WTC11 (cell line): ENCODE measurements at regions not wholly inside any gene's neighbourhood (a gene's known extent, or its start where the extent isn't known, plus 50 kb on each side); places are given as distances from the start of the nearest gene placed in this dataset.

Experiments used
- ATAC-seq: fragments of 200-7000 bp; cut with Tn5 transposase; 2 replicates; pipeline ENCODE4 v1.10.0; 2021; ENCODE audit warnings: mild to moderate bottlenecking, moderate library complexity
- CTCF ChIA-PET: fragments of 300-600 bp; sonication (Branson Sonifier 250); formaldehyde crosslinking; loops from one replicate; lab custom pipeline; 2021; ENCODE audit warnings: antibody characterized with exemption; lab: Charles Lee
- POLR2A ChIA-PET: fragments of 350-600 bp; sonication (Branson Sonifier 250); formaldehyde crosslinking; loops from one replicate; lab custom pipeline; 2021; ENCODE audit warnings: antibody characterized with exemption; lab: Charles Lee
- DNase-seq: peaks from one replicate; pipeline ENCODE4 v3.0.0; 2021; ENCODE audit warnings: low spot score
- H3K27ac Mint-ChIP-seq: 2 replicates; pipeline ENCODE4 v1.8.0; 2021; ENCODE audit warnings: mixed read lengths
- H3K27me3 Mint-ChIP-seq: 2 replicates; pipeline ENCODE4 v1.8.0; 2021; ENCODE audit warnings: low read depth, mild to moderate bottlenecking, moderate library complexity, mixed read lengths
- H3K36me3 Mint-ChIP-seq: 2 replicates; pipeline ENCODE4 v1.8.0; 2021; ENCODE audit warnings: mixed read lengths
- H3K4me1 Mint-ChIP-seq: 2 replicates; pipeline ENCODE4 v1.8.0; 2022; ENCODE audit warnings: mixed read lengths
- H3K4me3 Mint-ChIP-seq: 2 replicates; pipeline ENCODE4 v1.8.0; 2021; ENCODE audit warnings: mild to moderate bottlenecking, moderate library complexity, mixed read lengths
- H3K9me3 Mint-ChIP-seq: 2 replicates; pipeline ENCODE4 v1.8.0; 2021; ENCODE audit warnings: mixed read lengths
- ATF1 ChIP-seq: sonication (generic); formaldehyde crosslinking; IDR thresholded peaks from 2 replicates; pipeline ENCODE4 v1.8.1; 2023; ENCODE audit warnings: mild to moderate bottlenecking, moderate library complexity, missing genetic modification reagents
- CREM ChIP-seq: sonication (generic); formaldehyde crosslinking; IDR thresholded peaks from 2 replicates; pipeline ENCODE4 v1.8.1; 2022; ENCODE audit warnings: mild to moderate bottlenecking, missing genetic modification reagents, moderate library complexity
- ELF4 ChIP-seq: sonication (generic); formaldehyde crosslinking; IDR thresholded peaks from 2 replicates; pipeline ENCODE4 v1.8.1; 2022; ENCODE audit warnings: low read depth, mild to moderate bottlenecking, moderate library complexity, missing genetic modification reagents
- FOXK1 ChIP-seq: sonication (generic); formaldehyde crosslinking; IDR thresholded peaks from 2 replicates; pipeline ENCODE4 v1.8.0; 2022; ENCODE audit warnings: mild to moderate bottlenecking, moderate library complexity, missing genetic modification reagents
- FOXP1 ChIP-seq: sonication (generic); formaldehyde crosslinking; IDR thresholded peaks from 2 replicates; pipeline ENCODE4 v1.8.0; 2022; ENCODE audit warnings: missing genetic modification reagents, mild to moderate bottlenecking, moderate library complexity, borderline replicate concordance
- IRF2 ChIP-seq: sonication (generic); formaldehyde crosslinking; IDR thresholded peaks from 2 replicates; pipeline ENCODE4 v1.8.0; 2022; ENCODE audit warnings: low read depth, missing genetic modification reagents, borderline replicate concordance
- NFYB ChIP-seq: sonication (generic); formaldehyde crosslinking; conservative IDR thresholded peaks from 2 replicates; pipeline ENCODE4 v1.8.0; 2022; ENCODE audit warnings: low read depth, missing genetic modification reagents
- SP1 ChIP-seq: sonication (generic); formaldehyde crosslinking; conservative IDR thresholded peaks from 2 replicates; pipeline ENCODE4 v1.8.1; 2022; ENCODE audit warnings: missing genetic modification reagents
- TEAD1 ChIP-seq: sonication (generic); formaldehyde crosslinking; IDR thresholded peaks from 2 replicates; pipeline ENCODE4 v1.8.0; 2022; ENCODE audit warnings: mild to moderate bottlenecking, missing genetic modification reagents
- TP53 ChIP-seq: sonication (generic); formaldehyde crosslinking; IDR thresholded peaks from 2 replicates; pipeline ENCODE4 v1.8.1; 2023; ENCODE audit warnings: mild to moderate bottlenecking, missing genetic modification reagents
- ZNF219 ChIP-seq: sonication (generic); formaldehyde crosslinking; IDR thresholded peaks from 2 replicates; pipeline ENCODE4 v1.8.0; 2023; ENCODE audit warnings: missing genetic modification reagents, mild to moderate bottlenecking, borderline replicate concordance
- ZNF232 ChIP-seq: sonication (generic); formaldehyde crosslinking; IDR thresholded peaks from 2 replicates; pipeline ENCODE4 v1.8.0; 2022; ENCODE audit warnings: mild to moderate bottlenecking, missing genetic modification reagents
- ZNF317 ChIP-seq: sonication (generic); formaldehyde crosslinking; IDR thresholded peaks from 2 replicates; pipeline ENCODE4 v1.8.1; 2023; ENCODE audit warnings: low read depth, mild to moderate bottlenecking, moderate library complexity, missing genetic modification reagents, borderline replicate concordance
- ZNF671 ChIP-seq: fragments of 250-450 bp; sonication (Bioruptor Pico); IDR thresholded peaks from 2 replicates; pipeline ENCODE4 v1.8.0; 2021; ENCODE audit warnings: mild to moderate bottlenecking
- TF ChIP-seq, protein P1 (sequence below): fragments of 250-450 bp; sonication (Bioruptor Pico); conservative IDR thresholded peaks from 2 replicates; pipeline ENCODE4 v1.9.0; 2021; ENCODE audit warnings: mild to moderate bottlenecking
- TF ChIP-seq, protein P2 (sequence below): sonication (generic); formaldehyde crosslinking; IDR thresholded peaks from 2 replicates; pipeline ENCODE4 v1.8.1; 2023; ENCODE audit warnings: mild to moderate bottlenecking, missing genetic modification reagents, moderate library complexity
- TF ChIP-seq, protein P3 (sequence below): sonication (generic); formaldehyde crosslinking; IDR thresholded peaks from 2 replicates; pipeline ENCODE4 v1.8.0; 2022; ENCODE audit warnings: mild to moderate bottlenecking, missing genetic modification reagents
- TF ChIP-seq, protein P4 (sequence below): fragments of 250-450 bp; sonication (Bioruptor Pico); IDR thresholded peaks from 2 replicates; pipeline ENCODE4 v1.9.0; 2021; ENCODE audit warnings: moderate library complexity, mild to moderate bottlenecking, inconsistent platforms, borderline replicate concordance
- TF ChIP-seq, protein P5 (sequence below): sonication (generic); formaldehyde crosslinking; IDR thresholded peaks from 2 replicates; pipeline ENCODE4 v1.8.1; 2023; ENCODE audit warnings: mild to moderate bottlenecking, missing genetic modification reagents, moderate library complexity
- TF ChIP-seq, protein P6 (sequence below): sonication (generic); formaldehyde crosslinking; IDR thresholded peaks from 2 replicates; pipeline ENCODE4 v1.8.1; 2023; ENCODE audit warnings: mild to moderate bottlenecking, missing genetic modification reagents, borderline replicate concordance
- TF ChIP-seq, protein P7 (sequence below): sonication (generic); formaldehyde crosslinking; IDR thresholded peaks from 2 replicates; pipeline ENCODE4 v1.8.1; 2022; ENCODE audit warnings: low read depth, missing genetic modification reagents, borderline replicate concordance
- TF ChIP-seq, protein P8 (sequence below): sonication (generic); formaldehyde crosslinking; conservative IDR thresholded peaks from 2 replicates; pipeline ENCODE4 v1.8.1; 2022; ENCODE audit warnings: mild to moderate bottlenecking, missing genetic modification reagents
- TF ChIP-seq, protein P9 (sequence below): sonication (generic); formaldehyde crosslinking; IDR thresholded peaks from 2 replicates; pipeline ENCODE4 v1.8.1; 2022; ENCODE audit warnings: low read depth, mild to moderate bottlenecking, moderate library complexity, missing genetic modification reagents, borderline replicate concordance

DNA sequence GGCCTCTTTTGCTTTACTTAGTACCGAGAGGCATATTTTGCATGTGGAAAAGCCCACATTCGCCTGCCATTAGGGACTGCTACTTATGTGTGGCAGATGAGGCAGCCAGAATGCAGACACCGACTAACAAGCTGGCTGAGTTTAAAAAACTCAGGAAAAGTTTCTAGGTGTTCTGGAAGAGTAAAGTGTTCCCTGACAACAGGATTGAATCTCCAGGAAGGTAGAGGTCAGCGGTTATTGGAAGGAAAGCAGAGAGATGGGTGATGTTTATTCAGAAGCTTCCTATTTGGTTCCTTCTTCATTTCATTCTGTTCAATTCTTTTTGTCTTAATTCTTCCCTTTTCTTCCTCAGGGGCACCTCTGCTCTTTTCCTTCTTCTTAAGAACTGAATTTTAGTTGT is 206.9 kb upstream of the SNX7 start:
- no peak for DNase-seq
- no peak overlapping the region for H3K4me3 Mint-ChIP-seq
- peaks cover 4% of the 10 kb centered on the region; the same call in 1 of the 2 replicates for H3K27me3 Mint-ChIP-seq
- POLR2A ChIA-PET, result no interaction called here
- H3K4me1 Mint-ChIP-seq, result peaks cover 29% of the 10 kb centered on the region
- TF ChIP-seq, protein P1, sequence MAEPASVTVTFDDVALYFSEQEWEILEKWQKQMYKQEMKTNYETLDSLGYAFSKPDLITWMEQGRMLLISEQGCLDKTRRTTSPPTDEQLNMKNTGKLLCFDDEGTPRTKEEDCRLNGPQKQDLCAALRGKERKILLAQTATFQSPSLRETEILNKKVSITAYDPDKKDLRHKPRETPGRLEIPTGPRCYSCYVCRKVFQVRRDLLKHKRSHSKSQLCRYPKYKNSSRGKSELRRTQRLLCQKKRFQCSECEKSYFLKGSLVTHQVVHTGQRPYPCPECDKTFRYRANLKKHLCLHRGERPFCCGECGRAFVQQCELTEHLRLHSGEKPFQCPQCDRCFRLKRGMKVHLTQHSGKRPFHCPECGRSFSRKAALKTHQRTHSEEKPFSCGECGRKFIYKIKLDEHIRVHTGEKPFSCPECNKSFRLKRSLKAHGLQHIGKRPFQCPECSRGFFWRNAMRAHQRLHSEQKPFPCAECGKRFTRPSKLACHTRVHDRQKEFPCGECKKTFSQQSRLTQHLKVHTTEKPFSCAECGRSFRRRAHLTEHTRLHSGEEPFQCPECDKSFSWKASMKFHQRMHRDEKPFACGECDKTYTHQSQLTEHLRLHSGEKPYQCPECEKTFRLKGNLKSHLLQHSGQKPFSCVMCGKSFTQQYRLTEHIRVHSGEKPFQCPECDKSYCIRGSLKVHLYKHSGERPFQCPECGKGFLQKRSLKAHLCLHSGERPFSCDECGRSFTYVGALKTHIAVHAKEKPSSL (CRISPR knock-in tag), result no peak
- no peak for TF ChIP-seq FOXK1 (CRISPR knock-in tag)
- no peak for TF ChIP-seq ZNF219
- TF ChIP-seq, protein P2, sequence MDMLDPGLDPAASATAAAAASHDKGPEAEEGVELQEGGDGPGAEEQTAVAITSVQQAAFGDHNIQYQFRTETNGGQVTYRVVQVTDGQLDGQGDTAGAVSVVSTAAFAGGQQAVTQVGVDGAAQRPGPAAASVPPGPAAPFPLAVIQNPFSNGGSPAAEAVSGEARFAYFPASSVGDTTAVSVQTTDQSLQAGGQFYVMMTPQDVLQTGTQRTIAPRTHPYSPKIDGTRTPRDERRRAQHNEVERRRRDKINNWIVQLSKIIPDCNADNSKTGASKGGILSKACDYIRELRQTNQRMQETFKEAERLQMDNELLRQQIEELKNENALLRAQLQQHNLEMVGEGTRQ (CRISPR knock-in tag), result no peak
- no peak for TF ChIP-seq TEAD1 (CRISPR knock-in tag)
- no peak for TF ChIP-seq FOXP1 (CRISPR knock-in tag)
- no peak for TF ChIP-seq IRF2 (CRISPR knock-in tag)
- no peak for TF ChIP-seq ELF4 (CRISPR knock-in tag)
- TF ChIP-seq, protein P3, sequence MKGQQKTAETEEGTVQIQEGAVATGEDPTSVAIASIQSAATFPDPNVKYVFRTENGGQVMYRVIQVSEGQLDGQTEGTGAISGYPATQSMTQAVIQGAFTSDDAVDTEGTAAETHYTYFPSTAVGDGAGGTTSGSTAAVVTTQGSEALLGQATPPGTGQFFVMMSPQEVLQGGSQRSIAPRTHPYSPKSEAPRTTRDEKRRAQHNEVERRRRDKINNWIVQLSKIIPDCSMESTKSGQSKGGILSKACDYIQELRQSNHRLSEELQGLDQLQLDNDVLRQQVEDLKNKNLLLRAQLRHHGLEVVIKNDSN (CRISPR knock-in tag), result no peak
- TF ChIP-seq, protein P4, sequence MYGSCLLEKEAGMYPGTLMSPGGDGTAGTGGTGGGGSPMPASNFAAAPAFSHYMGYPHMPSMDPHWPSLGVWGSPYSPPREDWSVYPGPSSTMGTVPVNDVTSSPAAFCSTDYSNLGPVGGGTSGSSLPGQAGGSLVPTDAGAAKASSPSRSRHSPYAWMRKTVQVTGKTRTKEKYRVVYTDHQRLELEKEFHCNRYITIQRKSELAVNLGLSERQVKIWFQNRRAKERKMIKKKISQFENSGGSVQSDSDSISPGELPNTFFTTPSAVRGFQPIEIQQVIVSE, result no peak
- TF ChIP-seq, all 79 proteins: peak for 0
- CTCF ChIA-PET, result no interaction called here
- ATAC-seq, result no peak
- Mint-ChIP-seq H3K36me3 (no peaks in the 10 kb centered on the region), H3K27ac (no peak overlapping the region), H3K9me3 (no peaks in the 10 kb centered on the region)

DNA sequence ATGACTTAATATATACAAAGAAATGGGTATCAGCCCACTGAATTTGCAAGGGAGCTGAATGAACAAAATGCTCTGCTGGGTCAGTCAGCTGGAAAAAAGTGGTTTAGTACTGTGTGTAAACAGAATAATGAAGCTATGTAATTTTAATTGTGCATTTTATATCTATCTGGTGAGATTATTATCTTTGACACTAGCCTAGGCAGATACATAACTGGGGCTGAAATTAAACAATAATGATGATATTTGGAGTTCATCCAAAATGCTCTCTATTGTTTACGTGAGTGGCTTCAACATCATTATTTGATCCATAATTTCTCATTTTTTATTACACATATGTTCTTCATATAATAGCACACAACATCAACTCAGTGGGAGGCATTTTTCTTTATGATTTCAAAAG is 208.5 kb upstream of the SNX7 start:
- Mint-ChIP-seq H3K9me3 (no peaks in the 10 kb centered on the region), H3K4me3 (no peak overlapping the region), H3K4me1 (peaks cover 15% of the 10 kb centered on the region), H3K27me3 (peaks cover 1% of the 10 kb centered on the region; the same call in 1 of the 2 replicates), H3K27ac (no peak overlapping the region), H3K36me3 (no peaks in the 10 kb centered on the region)
- ATAC-seq, result no peak
- CTCF ChIA-PET, result interaction anchor here (1.8 kb wide), 1 partner anchor 15 kb away, joined by 5 read pairs; no protein-coding TSS in a partner anchor
- no peak for DNase-seq
- POLR2A ChIA-PET, result no interaction called here
- TF ChIP-seq ZNF317 (CRISPR knock-in tag), result no peak
- no peak for TF ChIP-seq ATF1 (CRISPR knock-in tag)
- no peak for TF ChIP-seq ZNF232
- TF ChIP-seq, protein P5, sequence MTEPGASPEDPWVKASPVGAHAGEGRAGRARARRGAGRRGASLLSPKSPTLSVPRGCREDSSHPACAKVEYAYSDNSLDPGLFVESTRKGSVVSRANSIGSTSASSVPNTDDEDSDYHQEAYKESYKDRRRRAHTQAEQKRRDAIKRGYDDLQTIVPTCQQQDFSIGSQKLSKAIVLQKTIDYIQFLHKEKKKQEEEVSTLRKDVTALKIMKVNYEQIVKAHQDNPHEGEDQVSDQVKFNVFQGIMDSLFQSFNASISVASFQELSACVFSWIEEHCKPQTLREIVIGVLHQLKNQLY (CRISPR knock-in tag), result no peak
- TF ChIP-seq, protein P6, sequence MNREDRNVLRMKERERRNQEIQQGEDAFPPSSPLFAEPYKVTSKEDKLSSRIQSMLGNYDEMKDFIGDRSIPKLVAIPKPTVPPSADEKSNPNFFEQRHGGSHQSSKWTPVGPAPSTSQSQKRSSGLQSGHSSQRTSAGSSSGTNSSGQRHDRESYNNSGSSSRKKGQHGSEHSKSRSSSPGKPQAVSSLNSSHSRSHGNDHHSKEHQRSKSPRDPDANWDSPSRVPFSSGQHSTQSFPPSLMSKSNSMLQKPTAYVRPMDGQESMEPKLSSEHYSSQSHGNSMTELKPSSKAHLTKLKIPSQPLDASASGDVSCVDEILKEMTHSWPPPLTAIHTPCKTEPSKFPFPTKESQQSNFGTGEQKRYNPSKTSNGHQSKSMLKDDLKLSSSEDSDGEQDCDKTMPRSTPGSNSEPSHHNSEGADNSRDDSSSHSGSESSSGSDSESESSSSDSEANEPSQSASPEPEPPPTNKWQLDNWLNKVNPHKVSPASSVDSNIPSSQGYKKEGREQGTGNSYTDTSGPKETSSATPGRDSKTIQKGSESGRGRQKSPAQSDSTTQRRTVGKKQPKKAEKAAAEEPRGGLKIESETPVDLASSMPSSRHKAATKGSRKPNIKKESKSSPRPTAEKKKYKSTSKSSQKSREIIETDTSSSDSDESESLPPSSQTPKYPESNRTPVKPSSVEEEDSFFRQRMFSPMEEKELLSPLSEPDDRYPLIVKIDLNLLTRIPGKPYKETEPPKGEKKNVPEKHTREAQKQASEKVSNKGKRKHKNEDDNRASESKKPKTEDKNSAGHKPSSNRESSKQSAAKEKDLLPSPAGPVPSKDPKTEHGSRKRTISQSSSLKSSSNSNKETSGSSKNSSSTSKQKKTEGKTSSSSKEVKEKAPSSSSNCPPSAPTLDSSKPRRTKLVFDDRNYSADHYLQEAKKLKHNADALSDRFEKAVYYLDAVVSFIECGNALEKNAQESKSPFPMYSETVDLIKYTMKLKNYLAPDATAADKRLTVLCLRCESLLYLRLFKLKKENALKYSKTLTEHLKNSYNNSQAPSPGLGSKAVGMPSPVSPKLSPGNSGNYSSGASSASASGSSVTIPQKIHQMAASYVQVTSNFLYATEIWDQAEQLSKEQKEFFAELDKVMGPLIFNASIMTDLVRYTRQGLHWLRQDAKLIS (CRISPR knock-in tag), result no peak
- no peak for TF ChIP-seq NFYB (CRISPR knock-in tag)
- no peak for TF ChIP-seq TP53
- TF ChIP-seq, protein P7, sequence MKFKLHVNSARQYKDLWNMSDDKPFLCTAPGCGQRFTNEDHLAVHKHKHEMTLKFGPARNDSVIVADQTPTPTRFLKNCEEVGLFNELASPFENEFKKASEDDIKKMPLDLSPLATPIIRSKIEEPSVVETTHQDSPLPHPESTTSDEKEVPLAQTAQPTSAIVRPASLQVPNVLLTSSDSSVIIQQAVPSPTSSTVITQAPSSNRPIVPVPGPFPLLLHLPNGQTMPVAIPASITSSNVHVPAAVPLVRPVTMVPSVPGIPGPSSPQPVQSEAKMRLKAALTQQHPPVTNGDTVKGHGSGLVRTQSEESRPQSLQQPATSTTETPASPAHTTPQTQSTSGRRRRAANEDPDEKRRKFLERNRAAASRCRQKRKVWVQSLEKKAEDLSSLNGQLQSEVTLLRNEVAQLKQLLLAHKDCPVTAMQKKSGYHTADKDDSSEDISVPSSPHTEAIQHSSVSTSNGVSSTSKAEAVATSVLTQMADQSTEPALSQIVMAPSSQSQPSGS (CRISPR knock-in tag), result no peak
- no peak for TF ChIP-seq IRF2 (CRISPR knock-in tag)
- TF ChIP-seq, protein P8, sequence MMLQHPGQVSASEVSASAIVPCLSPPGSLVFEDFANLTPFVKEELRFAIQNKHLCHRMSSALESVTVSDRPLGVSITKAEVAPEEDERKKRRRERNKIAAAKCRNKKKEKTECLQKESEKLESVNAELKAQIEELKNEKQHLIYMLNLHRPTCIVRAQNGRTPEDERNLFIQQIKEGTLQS, result no peak
- TF ChIP-seq TEAD1 (CRISPR knock-in tag), result no peak
- TF ChIP-seq CREM (CRISPR knock-in tag), result no peak
- no peak for TF ChIP-seq ELF4 (CRISPR knock-in tag)
- TF ChIP-seq, protein P9, sequence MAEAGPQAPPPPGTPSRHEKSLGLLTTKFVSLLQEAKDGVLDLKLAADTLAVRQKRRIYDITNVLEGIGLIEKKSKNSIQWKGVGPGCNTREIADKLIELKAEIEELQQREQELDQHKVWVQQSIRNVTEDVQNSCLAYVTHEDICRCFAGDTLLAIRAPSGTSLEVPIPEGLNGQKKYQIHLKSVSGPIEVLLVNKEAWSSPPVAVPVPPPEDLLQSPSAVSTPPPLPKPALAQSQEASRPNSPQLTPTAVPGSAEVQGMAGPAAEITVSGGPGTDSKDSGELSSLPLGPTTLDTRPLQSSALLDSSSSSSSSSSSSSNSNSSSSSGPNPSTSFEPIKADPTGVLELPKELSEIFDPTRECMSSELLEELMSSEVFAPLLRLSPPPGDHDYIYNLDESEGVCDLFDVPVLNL, result no peak
- TF ChIP-seq ZNF671 (CRISPR knock-in tag), result no peak
- TF ChIP-seq SP1, result no peak
